CD14-positive monocyte (primary cell): ENCODE measurements at regions not wholly inside any gene's neighbourhood (a gene's known extent, or its start where the extent isn't known, plus 50 kb on each side); places are given as distances from the start of the nearest gene placed in this dataset.

Source experiments
- DNase-seq, 3 donors: peaks; one replicate each; pipeline ENCODE4 v3.0.0-alpha.2; 2011 to 2022
- H2AFZ ChIP-seq: 2 replicates; pipeline ENCODE4 v1.6.0; 2012; ENCODE audit warnings: mild to moderate bottlenecking, low read depth, low read length, inconsistent platforms; ENCODE audit not compliant: insufficient read depth, poor library complexity, severe bottlenecking
- H3K27ac ChIP-seq, 2 donors: 1 replicate in 1 of 2; 2 replicates in 1 of 2; pipeline ENCODE4 v1.5.1; 2012 to 2013; ENCODE audit warnings: low read length in 2 of 2, control low read depth in 1 of 2, inconsistent platforms in 1 of 2, low read depth in 1 of 2, mild to moderate bottlenecking in 1 of 2
- H3K27me3 ChIP-seq, 2 donors: one replicate each; pipeline versions ENCODE4 v1.6.0 to v1.6.1; 2011 to 2013; ENCODE audit warnings: low read length in 2 of 2; ENCODE audit not compliant: control insufficient read depth in 2 of 2, insufficient read depth in 2 of 2
- H3K36me3 ChIP-seq, 2 donors: replicated peaks in 1 of 2; 1 replicate in 1 of 2; 2 replicates in 1 of 2; pipeline versions ENCODE4 v1.5.1 to v1.6.1; 2012 to 2013; ENCODE audit warnings: low read length in 2 of 2, control low read depth in 1 of 2, inconsistent platforms in 1 of 2, mild to moderate bottlenecking in 1 of 2; ENCODE audit not compliant: insufficient read depth in 2 of 2, control insufficient read depth in 1 of 2
- H3K4me1 ChIP-seq, 2 donors: 1 replicate in 1 of 2; 2 replicates in 1 of 2; pipeline versions ENCODE4 v1.5.1 to v1.6.1; 2012 to 2013; ENCODE audit warnings: low read length in 2 of 2, control low read depth in 1 of 2, inconsistent platforms in 1 of 2, mild to moderate bottlenecking in 1 of 2, moderate library complexity in 1 of 2; ENCODE audit not compliant: insufficient read depth in 2 of 2, control insufficient read depth in 1 of 2
- H3K4me2 ChIP-seq: replicated peaks from 2 replicates; pipeline ENCODE3; 2012; ENCODE audit warnings: low read length, moderate library complexity, mild to moderate bottlenecking; ENCODE audit not compliant: poor library complexity, severe bottlenecking; ENCODE audit errors: extremely low read depth
- H3K4me3 ChIP-seq, 3 experiments: fragments of 200-600 bp in 1 of 3; sonication (generic) in 1 of 3; replicated peaks in 1 of 3; 1 replicate in 2 of 3; 2 replicates in 1 of 3; pipeline ENCODE4 v1.5.1; 2011 to 2013; ENCODE audit warnings: low read length in 3 of 3, mild to moderate bottlenecking in 3 of 3, control low read depth in 2 of 3, low read depth in 2 of 3, inconsistent platforms in 1 of 3, moderate library complexity in 1 of 3
- H3K79me2 ChIP-seq: 2 replicates; pipeline ENCODE4 v1.6.0; 2012; ENCODE audit warnings: mild to moderate bottlenecking, control low read depth, inconsistent platforms, low read length, moderate library complexity; ENCODE audit not compliant: insufficient read depth
- H3K9ac ChIP-seq: 2 replicates; pipeline ENCODE4 v1.6.0; 2017; ENCODE audit warnings: low read length, mild to moderate bottlenecking; ENCODE audit not compliant: insufficient read depth, poor library complexity, severe bottlenecking
- H3K9me3 ChIP-seq, 2 donors: replicated peaks in 1 of 2; 1 replicate in 1 of 2; 2 replicates in 1 of 2; pipeline versions ENCODE4 v1.5.1 to v1.6.1; 2012 to 2013; ENCODE audit warnings: low read length in 2 of 2, control low read depth in 1 of 2; ENCODE audit not compliant: control insufficient read depth in 1 of 2, insufficient read depth in 1 of 2
- H4K20me1 ChIP-seq: 2 replicates; pipeline ENCODE4 v1.6.0; 2012; ENCODE audit warnings: mild to moderate bottlenecking, low read length, control low read depth, moderate library complexity; ENCODE audit not compliant: insufficient read depth
- H3K27ac Mint-ChIP-seq, 7 donors: one replicate each; pipeline ENCODE4 v1.8.0; 2020; ENCODE audit warnings: mild to moderate bottlenecking in 7 of 7, mixed read lengths in 7 of 7, moderate library complexity in 6 of 7, inconsistent platforms in 2 of 7
- H3K27me3 Mint-ChIP-seq, 3 donors: one replicate each; pipeline ENCODE4 v1.8.0; 2021 to 2022; ENCODE audit warnings: low read depth in 3 of 3, mild to moderate bottlenecking in 3 of 3, mixed read lengths in 3 of 3, moderate library complexity in 3 of 3, inconsistent platforms in 1 of 3
- H3K36me3 Mint-ChIP-seq, 2 donors: one replicate each; pipeline ENCODE4 v1.8.0; 2020; ENCODE audit warnings: mixed read lengths in 2 of 2, inconsistent platforms in 1 of 2, mild to moderate bottlenecking in 1 of 2
- H3K4me1 Mint-ChIP-seq: one replicate; pipeline ENCODE4 v1.8.0; 2020; ENCODE audit warnings: mild to moderate bottlenecking, mixed read lengths
- H3K4me3 Mint-ChIP-seq, 2 donors: one replicate each; pipeline ENCODE4 v1.8.0; 2020; ENCODE audit warnings: mild to moderate bottlenecking in 2 of 2, mixed read lengths in 2 of 2, moderate library complexity in 1 of 2
- H3K9me3 Mint-ChIP-seq, 7 donors: one replicate each; pipeline ENCODE4 v1.8.0; 2020 to 2022; ENCODE audit warnings: mixed read lengths in 7 of 7, mild to moderate bottlenecking in 6 of 7, moderate library complexity in 6 of 7, inconsistent platforms in 2 of 7
- CTCF ChIP-seq: fragments of 200-600 bp; IDR thresholded peaks from one replicate; pipeline ENCODE4 v1.8.0; 2022; ENCODE audit warnings: antibody characterized with exemption, mild to moderate bottlenecking
- WGBS: methylation state at CpG from one replicate; pipeline ENCODE4 v1.1.5; 2013; ENCODE audit warnings: missing lambda C conversion rate; ENCODE audit not compliant: insufficient coverage; 5-methylcytosine and 5-hydroxymethylcytosine counted together
- intact Hi-C, 2 donors: fragments of 100-400 bp; cut with micrococcal nuclease; formaldehyde crosslinking; loops; one replicate each; pipeline versions ENCODE4 v1.15.0 to v1.15.1; 2023

- Mint-ChIP-seq H3K9me3 (peaks cover 0 to 1% (median 0%) of the 10 kb centered on the region in 7 donors), H3K27ac (no peak overlapping the region), H3K27me3 (peaks cover 0 to 2% (median 0%) of the 10 kb centered on the region in 3 donors), H3K4me3 (no peak overlapping the region), H3K4me1 (no peaks in the 10 kb centered on the region), H3K36me3 (no peaks in the 10 kb centered on the region)
- TF ChIP-seq CTCF, result no peak
- DNase-seq, result no peak
- Histone ChIP-seq H3K79me2 (no peaks in the 10 kb centered on the region), H3K9me3 (no peaks in the 10 kb centered on the region), H3K27me3 (no peaks in the 10 kb centered on the region), H3K4me3 (no peak overlapping the region), H3K27ac (no peak overlapping the region), H3K9ac (no peak overlapping the region), H3K4me2 (no peak overlapping the region), H3K4me1 (no peaks in the 10 kb centered on the region), H3K36me3 (no peaks in the 10 kb centered on the region), H4K20me1 (no peaks in the 10 kb centered on the region), H2AFZ (no peak overlapping the region)
- WGBS, result 17% methylated on average over 1 of the region's 3 CpGs
- intact Hi-C loops, result no loop called here
These were observed 372.2 kb downstream of the ZSWIM6 start for GRCh38 chr5:61704289-61704688.

- Mint-ChIP-seq H3K9me3 (peaks cover 0 to 7% (median 2%) of the 10 kb centered on the region in 7 donors), H3K36me3 (no peaks in the 10 kb centered on the region), H3K27ac (no peak overlapping the region), H3K4me1 (no peaks in the 10 kb centered on the region), H3K4me3 (peak overlapping the region in 1 of 2 donors; percentile 13), H3K27me3 (no peaks in the 10 kb centered on the region)
- no peak for TF ChIP-seq CTCF
- Histone ChIP-seq H3K9ac (no peak overlapping the region), H3K79me2 (no peaks in the 10 kb centered on the region), H4K20me1 (no peaks in the 10 kb centered on the region), H3K4me3 (no peak overlapping the region), H3K36me3 (no peaks in the 10 kb centered on the region), H3K27ac (no peak overlapping the region), H3K27me3 (no peaks in the 10 kb centered on the region), H3K9me3 (no peaks in the 10 kb centered on the region), H3K4me2 (no peak overlapping the region), H2AFZ (no peak overlapping the region), H3K4me1 (no peaks in the 10 kb centered on the region)
- WGBS, result 93% methylated on average over 2 of the region's 2 CpGs
- intact Hi-C loops, result no loop called here
- DNase-seq, result no peak
These were observed 374.7 kb downstream of the ZSWIM6 start for GRCh38 chr5:61706751-61707150.
